OCI-LY7 (cell line): ENCODE measurements at regions not wholly inside any gene's neighbourhood (a gene's known extent, or its start where the extent isn't known, plus 50 kb on each side); places are given as distances from the start of the nearest gene placed in this dataset.

Experiments used
- BruUV-seq: library from RNA; stranded (reverse); fragments of 400-500 nt; replicated peaks from 2 replicates; lab custom pipeline; 2021; lab: Mats Ljungman, UMichigan
- CTCF ChIA-PET: fragments of 300-600 bp; sonication (Branson Sonifier 250); formaldehyde crosslinking; loops from one replicate; lab custom pipeline; 2022; ENCODE audit warnings: antibody characterized with exemption; ENCODE audit not compliant: unreplicated experiment; lab: Charles Lee
- POLR2A ChIA-PET: fragments of 300-600 bp; sonication (Branson Sonifier 250); formaldehyde crosslinking; loops from one replicate; lab custom pipeline; 2022; ENCODE audit warnings: antibody characterized with exemption; lab: Charles Lee
- DNase-seq: peaks from one replicate; pipeline ENCODE4 v3.0.0-alpha.2; 2015; ENCODE audit warnings: low spot score
- H2AFZ ChIP-seq: fragments of 200-600 bp; sonication (generic), shearing (Covaris generic); 2 replicates; pipeline ENCODE4 v1.6.1; 2014; ENCODE audit warnings: mild to moderate bottlenecking, antibody characterized with exemption, low read length, moderate library complexity
- H3K27ac ChIP-seq: fragments of 200-600 bp; sonication (generic); 2 replicates; pipeline ENCODE4 v1.5.1; 2014; ENCODE audit warnings: mixed run types, low read depth, mild to moderate bottlenecking, moderate library complexity, low read length, inconsistent platforms; ENCODE audit not compliant: poor library complexity, severe bottlenecking
- H3K36me3 ChIP-seq: fragments of 200-600 bp; sonication (generic); 2 replicates; pipeline ENCODE4 v1.6.1; 2014; ENCODE audit warnings: mild to moderate bottlenecking, antibody characterized with exemption, low read length, moderate library complexity, mixed read lengths; ENCODE audit not compliant: insufficient read depth
- H3K4me1 ChIP-seq: fragments of 200-600 bp; sonication (generic); 2 replicates; pipeline ENCODE4 v1.5.1; 2014; ENCODE audit warnings: mild to moderate bottlenecking, low read length; ENCODE audit not compliant: insufficient read depth, poor library complexity, severe bottlenecking
- H3K4me2 ChIP-seq: fragments of 200-600 bp; sonication (generic); 2 replicates; pipeline ENCODE4 v1.6.1; 2014; ENCODE audit warnings: mild to moderate bottlenecking, low read length
- H3K4me3 ChIP-seq: fragments of 200-600 bp; sonication (generic); 2 replicates; pipeline ENCODE4 v1.5.1; 2014; ENCODE audit warnings: mild to moderate bottlenecking, low read depth, low read length; ENCODE audit not compliant: poor library complexity, severe bottlenecking
- H3K79me2 ChIP-seq: fragments of 200-600 bp; sonication (generic); 2 replicates; pipeline ENCODE4 v1.6.1; 2016; ENCODE audit warnings: low read depth, mild to moderate bottlenecking, low read length, moderate library complexity, mixed read lengths; ENCODE audit not compliant: insufficient read depth
- H3K9me2 ChIP-seq: fragments of 200-600 bp; sonication (generic); 2 replicates; pipeline ENCODE4 v1.6.1; 2016; ENCODE audit warnings: mild to moderate bottlenecking, low read length, mixed read lengths; ENCODE audit not compliant: insufficient read depth
- H3K9me3 ChIP-seq: fragments of 200-600 bp; sonication (generic); 2 replicates; pipeline ENCODE4 v1.6.1; 2014; ENCODE audit warnings: mild to moderate bottlenecking, mixed run types, low read length, mixed read lengths
- H4K20me1 ChIP-seq: fragments of 200-600 bp; sonication (generic); 2 replicates; pipeline ENCODE4 v1.6.1; 2014; ENCODE audit warnings: mild to moderate bottlenecking, antibody characterized with exemption, low read length, moderate library complexity, mixed read lengths; ENCODE audit not compliant: insufficient read depth
- CTCF ChIP-seq: fragments of 200-600 bp; sonication (generic); conservative IDR thresholded peaks from 2 replicates; pipeline ENCODE4 v1.5.1; 2014; ENCODE audit warnings: mild to moderate bottlenecking, antibody characterized with exemption, low read length, moderate library complexity, mixed read lengths
- EZH2phosphoT487 ChIP-seq: fragments of 200-600 bp; sonication (generic); IDR thresholded peaks from 2 replicates; pipeline ENCODE4 v1.6.1; 2018; ENCODE audit warnings: low read depth, borderline replicate concordance, mild to moderate bottlenecking, mixed run types, antibody characterized with exemption, low read length, moderate library complexity, mixed read lengths
- intact Hi-C: fragments of 100-400 bp; cut with micrococcal nuclease; formaldehyde crosslinking; loops from one replicate; pipeline ENCODE4 v1.10.0; 2022; ENCODE audit not compliant: unreplicated experiment

GRCh38 chr16:61261315-61261714, 774.9 kb downstream of the CDH8 start:
- Histone ChIP-seq H4K20me1 (no peaks in the 10 kb centered on the region), H3K9me3 (no peaks in the 10 kb centered on the region), H3K36me3 (no peaks in the 10 kb centered on the region), H3K9me2 (no peaks in the 10 kb centered on the region), H2AFZ (no peak overlapping the region), H3K4me3 (no peak overlapping the region), H3K27ac (no peak overlapping the region), H3K4me1 (no peaks in the 10 kb centered on the region), H3K4me2 (no peak overlapping the region), H3K79me2 (no peaks in the 10 kb centered on the region)
- no peak for DNase-seq
- no TSS peak for BruUV-seq
- intact Hi-C loops = no loop called here
- ChIA-PET CTCF (no interaction called here), POLR2A (no interaction called here)
- TF ChIP-seq EZH2phosphoT487 (no peak), CTCF (no peak)

- H3K27ac ChIP-seq = no peak overlapping the region
- no peak overlapping the region for H3K4me2 ChIP-seq
- no TSS peak for BruUV-seq
- DNase-seq = no peak
- H3K36me3 ChIP-seq = no peaks in the 10 kb centered on the region
- POLR2A ChIA-PET = no interaction called here
- H3K9me2 ChIP-seq = no peaks in the 10 kb centered on the region
- H3K79me2 ChIP-seq = no peaks in the 10 kb centered on the region
- TF ChIP-seq EZH2phosphoT487 (no peak), CTCF (no peak)
- CTCF ChIA-PET = no interaction called here
- H2AFZ ChIP-seq = no peak overlapping the region
- H4K20me1 ChIP-seq = no peaks in the 10 kb centered on the region
- H3K9me3 ChIP-seq = no peaks in the 10 kb centered on the region
- H3K4me3 ChIP-seq = no peak overlapping the region
- no peaks in the 10 kb centered on the region for H3K4me1 ChIP-seq
- intact Hi-C loops = no loop called here
These were observed 789.6 kb downstream of the CDH8 start for GRCh38 chr16:61246592-61246991.

- intact Hi-C loops = no loop called here
- Histone ChIP-seq H3K27ac (no peak overlapping the region), H3K4me1 (no peaks in the 10 kb centered on the region), H3K4me3 (no peak overlapping the region), H3K4me2 (no peak overlapping the region), H4K20me1 (no peaks in the 10 kb centered on the region), H3K79me2 (no peaks in the 10 kb centered on the region), H3K36me3 (no peaks in the 10 kb centered on the region), H3K9me3 (no peaks in the 10 kb centered on the region), H2AFZ (no peak overlapping the region), H3K9me2 (no peaks in the 10 kb centered on the region)
- no peak for TF ChIP-seq CTCF
- TF ChIP-seq EZH2phosphoT487 = no peak
- no TSS peak for BruUV-seq
- ChIA-PET CTCF (no interaction called here), POLR2A (no interaction called here)
- DNase-seq = no peak
These were observed 792.3 kb downstream of the CDH8 start for GRCh38 chr16:61243954-61244353.
